Glutamatergic neuron (in vitro differentiated cells): ENCODE measurements at regions not wholly inside any gene's neighbourhood (a gene's known extent, or its start where the extent isn't known, plus 50 kb on each side); places are given as distances from the start of the nearest gene placed in this dataset.

Source experiments
- DNase-seq: peaks from one replicate; pipeline ENCODE4 v3.0.0; 2022
- H3K27ac Mint-ChIP-seq: one replicate; pipeline ENCODE4 v1.8.0; 2020; ENCODE audit warnings: mild to moderate bottlenecking, mixed read lengths, inconsistent platforms; ENCODE audit not compliant: unreplicated experiment
- H3K27me3 Mint-ChIP-seq: one replicate; pipeline ENCODE4 v1.8.0; 2020; ENCODE audit warnings: mild to moderate bottlenecking, moderate library complexity, mixed read lengths, inconsistent platforms; ENCODE audit not compliant: unreplicated experiment
- H3K36me3 Mint-ChIP-seq: one replicate; pipeline ENCODE4 v1.8.0; 2020; ENCODE audit warnings: mild to moderate bottlenecking, mixed read lengths, inconsistent platforms; ENCODE audit not compliant: unreplicated experiment
- H3K4me1 Mint-ChIP-seq: one replicate; pipeline ENCODE4 v1.8.0; 2020; ENCODE audit warnings: mild to moderate bottlenecking, low read depth, mixed read lengths, inconsistent platforms; ENCODE audit not compliant: unreplicated experiment
- H3K4me3 Mint-ChIP-seq: one replicate; pipeline ENCODE4 v1.8.0; 2020; ENCODE audit warnings: mild to moderate bottlenecking, mixed read lengths, inconsistent platforms; ENCODE audit not compliant: unreplicated experiment
- H3K9me3 Mint-ChIP-seq: one replicate; pipeline ENCODE4 v1.8.0; 2020; ENCODE audit warnings: mild to moderate bottlenecking, moderate library complexity, mixed read lengths, inconsistent platforms; ENCODE audit not compliant: unreplicated experiment
- TF ChIP-seq, protein P1 (sequence below): fragments of 200-600 bp; sonication (generic); IDR thresholded peaks from one replicate; pipeline ENCODE4 v1.5.0; 2021; ENCODE audit not compliant: partially characterized antibody, unreplicated experiment

DNA sequence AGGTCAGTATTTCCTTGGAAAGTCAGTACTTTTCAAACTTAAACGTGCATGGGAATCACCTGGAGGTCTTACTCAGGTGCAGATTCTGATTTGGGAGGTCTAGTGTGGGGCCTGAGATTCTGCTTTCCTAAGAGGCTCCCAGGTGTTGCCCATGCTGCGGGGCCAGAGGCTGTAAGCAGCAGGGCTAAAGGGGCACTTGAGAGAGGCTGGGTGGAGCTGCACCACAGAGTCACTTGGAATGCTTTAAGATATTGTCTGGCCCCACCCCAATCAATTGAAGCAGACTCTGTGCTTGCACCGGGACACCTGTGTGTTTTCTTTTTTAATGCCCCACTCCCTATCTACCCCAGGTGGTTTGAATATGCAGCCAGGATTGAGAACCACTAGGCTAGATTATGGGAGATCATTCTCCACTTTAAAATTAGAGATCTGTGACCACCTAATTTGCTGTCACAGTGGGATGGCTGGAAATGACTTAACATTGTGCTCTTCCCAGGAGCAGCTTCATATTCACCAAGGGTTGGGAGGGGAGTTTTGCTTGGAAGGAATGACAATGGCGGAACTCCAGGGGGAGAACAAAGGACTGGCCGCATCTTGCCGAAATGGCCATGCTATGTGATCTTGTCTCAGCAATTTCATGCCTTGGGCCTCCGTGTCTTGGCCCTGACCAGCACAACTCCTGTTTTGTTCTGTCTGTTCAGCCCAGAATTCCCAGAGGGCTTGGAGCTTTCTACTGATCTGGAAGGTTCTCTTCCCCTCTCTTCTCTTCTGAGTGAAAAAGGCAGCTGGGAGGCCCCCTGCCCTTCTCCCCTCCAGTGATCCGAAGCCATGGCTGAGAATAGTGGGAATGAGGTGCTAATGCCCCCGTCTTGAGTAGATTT is 80.2 kb downstream of the FAM241B start:
- DNase-seq = no peak
- Mint-ChIP-seq H3K4me1 (peaks cover 6% of the 10 kb centered on the region), H3K27me3 (peaks cover 7% of the 10 kb centered on the region), H3K9me3 (peaks cover 2% of the 10 kb centered on the region), H3K4me3 (no peak overlapping the region), H3K36me3 (no peaks in the 10 kb centered on the region), H3K27ac (no peak overlapping the region)
- TF ChIP-seq, protein P1, sequence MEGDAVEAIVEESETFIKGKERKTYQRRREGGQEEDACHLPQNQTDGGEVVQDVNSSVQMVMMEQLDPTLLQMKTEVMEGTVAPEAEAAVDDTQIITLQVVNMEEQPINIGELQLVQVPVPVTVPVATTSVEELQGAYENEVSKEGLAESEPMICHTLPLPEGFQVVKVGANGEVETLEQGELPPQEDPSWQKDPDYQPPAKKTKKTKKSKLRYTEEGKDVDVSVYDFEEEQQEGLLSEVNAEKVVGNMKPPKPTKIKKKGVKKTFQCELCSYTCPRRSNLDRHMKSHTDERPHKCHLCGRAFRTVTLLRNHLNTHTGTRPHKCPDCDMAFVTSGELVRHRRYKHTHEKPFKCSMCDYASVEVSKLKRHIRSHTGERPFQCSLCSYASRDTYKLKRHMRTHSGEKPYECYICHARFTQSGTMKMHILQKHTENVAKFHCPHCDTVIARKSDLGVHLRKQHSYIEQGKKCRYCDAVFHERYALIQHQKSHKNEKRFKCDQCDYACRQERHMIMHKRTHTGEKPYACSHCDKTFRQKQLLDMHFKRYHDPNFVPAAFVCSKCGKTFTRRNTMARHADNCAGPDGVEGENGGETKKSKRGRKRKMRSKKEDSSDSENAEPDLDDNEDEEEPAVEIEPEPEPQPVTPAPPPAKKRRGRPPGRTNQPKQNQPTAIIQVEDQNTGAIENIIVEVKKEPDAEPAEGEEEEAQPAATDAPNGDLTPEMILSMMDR = no peak

DNA sequence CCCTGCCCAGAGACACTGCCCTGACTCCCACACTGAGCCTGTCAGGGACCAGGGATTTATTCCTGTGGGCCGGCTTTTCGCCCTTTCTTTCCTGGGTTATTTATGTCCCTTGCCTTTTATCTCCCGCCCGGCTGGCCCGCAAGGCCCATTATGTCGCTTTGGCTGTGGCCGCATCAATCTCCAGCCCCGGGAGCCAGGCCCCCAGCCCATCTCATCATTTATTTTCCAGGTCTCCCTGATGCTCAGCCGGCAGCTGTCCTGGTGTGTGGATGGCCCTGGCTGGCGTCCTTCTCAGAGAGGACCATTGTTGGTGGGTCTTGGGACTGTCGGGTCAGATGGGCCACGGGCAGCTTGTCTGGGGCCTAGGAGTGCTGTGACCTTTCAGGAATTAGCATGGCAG is 82.3 kb downstream of the FAM241B start:
- peaks cover 6% of the 10 kb centered on the region for H3K4me1 Mint-ChIP-seq
- no peak for DNase-seq
- no peak overlapping the region for H3K4me3 Mint-ChIP-seq
- peaks cover 2% of the 10 kb centered on the region for H3K9me3 Mint-ChIP-seq
- peaks cover 7% of the 10 kb centered on the region for H3K27me3 Mint-ChIP-seq
- no peak overlapping the region for H3K27ac Mint-ChIP-seq
- TF ChIP-seq, protein P1 = no peak
- no peaks in the 10 kb centered on the region for H3K36me3 Mint-ChIP-seq

DNA sequence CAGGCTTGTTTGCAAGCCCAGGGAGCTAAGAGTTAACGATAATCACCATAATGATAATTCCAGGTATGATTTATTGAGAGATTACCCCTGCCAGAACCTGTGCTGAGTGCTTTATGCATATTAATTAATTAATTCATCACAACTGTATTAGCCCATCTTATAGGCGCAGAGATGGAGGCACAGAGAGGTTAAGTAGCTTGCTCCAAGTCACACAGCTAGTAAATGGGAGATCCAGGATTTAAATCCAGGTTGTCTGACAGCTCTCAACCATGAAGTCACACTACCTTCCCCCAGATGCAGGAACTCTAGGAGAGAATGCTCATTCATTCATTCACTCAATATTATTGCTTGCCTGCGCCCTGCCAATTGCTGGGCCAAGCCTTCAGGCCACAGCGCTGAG is 84.5 kb downstream of the FAM241B start:
- Mint-ChIP-seq H3K36me3 (no peaks in the 10 kb centered on the region), H3K27ac (no peak overlapping the region), H3K4me3 (no peak overlapping the region), H3K9me3 (peaks cover 2% of the 10 kb centered on the region), H3K27me3 (peaks cover 6% of the 10 kb centered on the region), H3K4me1 (peaks cover 6% of the 10 kb centered on the region)
- DNase-seq = no peak
- TF ChIP-seq, protein P1 = no peak

DNA sequence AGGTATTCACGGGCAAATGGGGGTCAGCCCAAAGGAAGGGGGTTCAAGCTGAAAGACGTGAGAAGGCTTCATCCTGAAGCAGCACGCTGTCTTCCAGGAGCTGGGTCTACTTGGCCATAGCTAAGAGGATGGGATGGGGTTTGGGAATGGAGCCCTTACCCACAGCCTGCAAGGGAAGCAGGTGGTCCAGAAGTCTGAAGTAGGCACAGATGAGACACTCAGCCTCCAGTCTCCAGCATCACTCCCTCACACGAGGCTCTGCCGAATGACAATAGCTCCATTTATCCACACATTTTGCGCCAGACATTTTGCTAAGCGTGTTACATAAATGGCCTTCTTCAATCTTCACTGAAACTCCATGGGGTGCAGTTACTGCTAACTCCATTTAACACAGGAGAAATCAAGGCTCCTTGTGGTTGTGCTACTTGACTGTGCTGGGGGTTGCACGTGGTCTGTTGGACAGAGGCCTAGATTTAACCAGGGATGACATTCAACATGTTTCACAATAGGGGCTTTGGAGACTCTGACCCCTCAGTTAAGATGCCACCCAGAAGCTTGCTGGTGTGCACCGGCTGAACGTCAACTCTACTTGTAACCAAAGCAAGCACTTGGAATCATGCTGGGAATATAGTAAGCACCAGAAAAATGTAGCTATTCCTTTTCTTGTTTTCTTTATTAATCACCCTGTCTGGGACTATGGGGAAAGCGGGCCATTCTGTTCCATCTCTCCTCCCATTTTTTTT is 85.3 kb downstream of the FAM241B start:
- H3K9me3 Mint-ChIP-seq = peaks cover 2% of the 10 kb centered on the region
- peaks cover 3% of the 10 kb centered on the region for H3K27me3 Mint-ChIP-seq
- H3K4me1 Mint-ChIP-seq = peaks cover 4% of the 10 kb centered on the region
- no peak for DNase-seq
- no peak overlapping the region for H3K4me3 Mint-ChIP-seq
- H3K36me3 Mint-ChIP-seq = no peaks in the 10 kb centered on the region
- no peak overlapping the region for H3K27ac Mint-ChIP-seq
- TF ChIP-seq, protein P1 = no peak
